NCI-H1105 treated with DMSO at 0.1 percent for 48 hours (cell line): ENCODE measurements at regions not wholly inside any gene's neighbourhood (a gene's known extent, or its start where the extent isn't known, plus 50 kb on each side); places are given as distances from the start of the nearest gene placed in this dataset.
"Not testable (repeated sequence)": the region's sequence is repeated elsewhere in the genome, so short reads cannot be mapped to it uniquely, and the experiment has no call there.

Source experiments
- DNase-seq: peaks from one replicate; lab custom pipeline; 2025; lab: John Stamatoyannopoulos, UW

GRCh38 chr22:46040471-46041465 is 63.8 kb upstream of the WNT7B start:
- DNase-seq: no peak

- no peak for DNase-seq
Observed at GRCh38 chr22:46041642-46042041, 64.7 kb upstream of the WNT7B start.

- DNase-seq: no peak
Observed at GRCh38 chr22:46042786-46043185, 65.8 kb upstream of the WNT7B start.

GRCh38 chr22:46043339-46043738 is 66.4 kb upstream of the WNT7B start:
- no peak for DNase-seq

- no peak for DNase-seq
Observed at GRCh38 chr22:46043816-46044620, 67.1 kb upstream of the WNT7B start.

GRCh38 chr22:46044621-46045458 is 67.9 kb upstream of the WNT7B start:
- DNase-seq: no peak

- DNase-seq: no peak
Observed at GRCh38 chr22:46045459-46046298, 68.7 kb upstream of the WNT7B start.

GRCh38 chr22:46046299-46046685 is 69.3 kb upstream of the WNT7B start:
- no peak for DNase-seq

- no peak for DNase-seq
Observed at GRCh38 chr22:46047226-46047625, 70.3 kb upstream of the WNT7B start.

- no peak for DNase-seq
Observed at GRCh38 chr22:46047841-46048595, 71.1 kb upstream of the WNT7B start.

GRCh38 chr22:46048661-46049060 is 71.7 kb upstream of the WNT7B start:
- DNase-seq: not testable (repeated sequence)

- no peak for DNase-seq
Observed at GRCh38 chr22:46049726-46050450, 72.9 kb upstream of the WNT7B start.

GRCh38 chr22:46050451-46050845 is 73.5 kb upstream of the WNT7B start:
- no peak for DNase-seq

- no peak for DNase-seq
Observed at GRCh38 chr22:46050916-46051614, 74.1 kb upstream of the WNT7B start.

- DNase-seq: no peak
Observed at GRCh38 chr22:46051646-46052045, 74.7 kb upstream of the WNT7B start.

- no peak for DNase-seq
Observed at GRCh38 chr22:46052331-46052771, 75.4 kb upstream of the WNT7B start.

GRCh38 chr22:46052801-46053562 is 76.0 kb upstream of the WNT7B start:
- peak; percentile 66 for DNase-seq

- peak; percentile 67 for DNase-seq
Observed at GRCh38 chr22:46053563-46054090, 76.7 kb upstream of the WNT7B start.
